Mucosa of descending colon (tissue), 3 donors: ENCODE measurements at regions not wholly inside any gene's neighbourhood (a gene's known extent, or its start where the extent isn't known, plus 50 kb on each side); places are given as distances from the start of the nearest gene placed in this dataset.

ENCODE experiments used
- ATAC-seq: fragments of 200-7000 bp; cut with Tn5 transposase; one replicate; pipeline ENCODE4 v1.9.1; 2020; ENCODE audit warnings: mild to moderate bottlenecking, moderate library complexity
- DNase-seq, 3 donors: peaks; one replicate each; pipeline ENCODE4 v3.0.0-alpha.2; 2020
- H3K36me3 ChIP-seq: fragments of 200-600 bp; one replicate; pipeline ENCODE4 v1.8.0; 2021; ENCODE audit warnings: low read depth, mild to moderate bottlenecking
- H3K4me1 ChIP-seq: fragments of 200-600 bp; one replicate; pipeline ENCODE4 v1.8.0; 2021; ENCODE audit warnings: low read depth, mild to moderate bottlenecking
- H3K4me3 ChIP-seq: fragments of 200-600 bp; one replicate; pipeline ENCODE4 v1.8.0; 2021; ENCODE audit warnings: mild to moderate bottlenecking
- H3K9me3 ChIP-seq: fragments of 200-600 bp; one replicate; pipeline ENCODE4 v1.8.0; 2021; ENCODE audit warnings: mild to moderate bottlenecking
- CTCF ChIP-seq: fragments of 200-600 bp; IDR thresholded peaks from one replicate; pipeline ENCODE4 v1.8.0; 2022; ENCODE audit warnings: antibody characterized with exemption, mild to moderate bottlenecking
- intact Hi-C, 2 donors: fragments of 100-400 bp; cut with DNase I in 1 of 2; cut with micrococcal nuclease in 1 of 2; formaldehyde crosslinking; loops; one replicate each; pipeline versions ENCODE4 v1.11.0 to v1.11.1; 2022; cut with DNase I, micrococcal nuclease
- donor health status: DM: no; HTN: no; CAD: no; lungs with moderate emphysema.
- donor health status: DM: no; HTN: no; CAD: no.
- donor health status: DM: no; HTN: yes; CAD: no.

GRCh38 chr6:68339488-68340131 lies 295.5 kb upstream of the ADGRB3 start:
- Histone ChIP-seq H3K9me3 (no peaks in the 10 kb centered on the region), H3K4me3 (no peak overlapping the region), H3K36me3 (no peaks in the 10 kb centered on the region), H3K4me1 (no peaks in the 10 kb centered on the region)
- TF ChIP-seq CTCF: no peak
- DNase-seq (no peak), ATAC-seq (no peak)
- intact Hi-C loops: no loop called here

DNA sequence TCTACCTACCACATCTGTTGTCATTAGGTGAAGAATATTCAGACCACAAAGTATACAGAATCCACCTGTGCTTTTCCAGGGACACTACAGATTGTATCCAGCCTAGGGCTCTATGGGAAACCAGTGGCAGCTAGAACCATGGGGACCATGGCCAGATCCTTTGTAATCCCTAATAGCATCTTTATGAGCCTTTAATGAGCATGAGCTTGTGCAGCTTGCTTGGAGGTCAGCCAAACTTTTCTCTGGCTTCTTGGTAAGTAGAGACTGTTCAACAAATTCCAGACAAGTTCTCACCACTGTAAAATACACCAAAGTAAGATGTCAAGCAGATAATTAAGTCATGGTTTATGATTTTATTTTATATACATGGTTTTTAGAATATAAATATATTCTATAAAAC lies 301.6 kb upstream of the ADGRB3 start:
- TF ChIP-seq CTCF: no peak
- no peak overlapping the region for H3K4me3 ChIP-seq
- H3K36me3 ChIP-seq: no peaks in the 10 kb centered on the region
- no peaks in the 10 kb centered on the region for H3K4me1 ChIP-seq
- H3K9me3 ChIP-seq: peaks cover 3% of the 10 kb centered on the region
- DNase-seq (no peak), ATAC-seq (no peak)
- intact Hi-C loops: no loop called here

- H3K4me1 ChIP-seq: no peaks in the 10 kb centered on the region
- no peak for TF ChIP-seq CTCF
- peaks cover 3% of the 10 kb centered on the region for H3K9me3 ChIP-seq
- no peak for ATAC-seq
- no peak for DNase-seq
- no peaks in the 10 kb centered on the region for H3K36me3 ChIP-seq
- intact Hi-C loops: no loop called here
- no peak overlapping the region for H3K4me3 ChIP-seq
Measured at GRCh38 chr6:68328156-68328555, 306.9 kb upstream of the ADGRB3 start.

- ATAC-seq (no peak), DNase-seq (no peak)
- Histone ChIP-seq H3K9me3 (peaks cover 3% of the 10 kb centered on the region), H3K4me1 (no peaks in the 10 kb centered on the region), H3K36me3 (no peaks in the 10 kb centered on the region), H3K4me3 (no peak overlapping the region)
- no peak for TF ChIP-seq CTCF
- intact Hi-C loops: no loop called here
Measured at GRCh38 chr6:68326762-68327161, 308.3 kb upstream of the ADGRB3 start.

GRCh38 chr6:68317366-68317765 lies 317.7 kb upstream of the ADGRB3 start:
- TF ChIP-seq CTCF: no peak
- Histone ChIP-seq H3K4me3 (no peak overlapping the region), H3K9me3 (no peaks in the 10 kb centered on the region), H3K36me3 (no peaks in the 10 kb centered on the region), H3K4me1 (no peaks in the 10 kb centered on the region)
- no peak for ATAC-seq
- intact Hi-C loops: no loop called here
- DNase-seq: no peak

GRCh38 chr6:68313911-68314310 lies 321.2 kb upstream of the ADGRB3 start:
- no peak overlapping the region for H3K4me3 ChIP-seq
- no peaks in the 10 kb centered on the region for H3K36me3 ChIP-seq
- no peak for ATAC-seq
- TF ChIP-seq CTCF: no peak
- no peaks in the 10 kb centered on the region for H3K4me1 ChIP-seq
- intact Hi-C loops: no loop called here
- no peaks in the 10 kb centered on the region for H3K9me3 ChIP-seq
- no peak for DNase-seq
